H9 (cell line): ENCODE measurements at regions not wholly inside any gene's neighbourhood (a gene's known extent, or its start where the extent isn't known, plus 50 kb on each side); places are given as distances from the start of the nearest gene placed in this dataset.

Experiments used
- DNase-seq: peaks from one replicate; pipeline ENCODE4 v3.0.0-alpha.2; 2017
- H2AFZ ChIP-seq: one replicate; pipeline ENCODE4 v1.6.1; 2013; ENCODE audit warnings: mild to moderate bottlenecking, low read length, control low read depth, moderate library complexity
- H2AK5ac ChIP-seq: 2 replicates; pipeline ENCODE4 v1.6.1; 2013; ENCODE audit warnings: low read length, control low read depth, mixed read lengths; ENCODE audit not compliant: insufficient read length
- H2BK120ac ChIP-seq: one replicate; pipeline ENCODE4 v1.6.1; 2013; ENCODE audit warnings: low read depth, mild to moderate bottlenecking, low read length, control low read depth, inconsistent platforms; ENCODE audit not compliant: poor library complexity, severe bottlenecking
- H2BK12ac ChIP-seq: 2 replicates; pipeline ENCODE4 v1.6.1; 2013; ENCODE audit warnings: low read length, control low read depth, mixed read lengths, low read depth; ENCODE audit not compliant: insufficient read length
- H2BK15ac ChIP-seq: 2 replicates; pipeline ENCODE4 v1.6.1; 2013; ENCODE audit warnings: low read depth, low read length, control low read depth
- H2BK20ac ChIP-seq: one replicate; pipeline ENCODE4 v1.6.1; 2013; ENCODE audit warnings: low read depth, mild to moderate bottlenecking, low read length, control low read depth, inconsistent platforms; ENCODE audit not compliant: poor library complexity, severe bottlenecking
- H2BK5ac ChIP-seq: 2 replicates; pipeline ENCODE4 v1.6.1; 2013; ENCODE audit warnings: low read length, control low read depth, mixed read lengths; ENCODE audit not compliant: insufficient read length
- H3K14ac ChIP-seq: 2 replicates; pipeline ENCODE4 v1.6.1; 2013; ENCODE audit warnings: low read length, control low read depth; ENCODE audit not compliant: insufficient read depth
- H3K18ac ChIP-seq: 2 replicates; pipeline ENCODE4 v1.6.1; 2013; ENCODE audit warnings: low read depth, mild to moderate bottlenecking, mixed read lengths, low read length, control low read depth; ENCODE audit not compliant: insufficient read length
- H3K23ac ChIP-seq: 2 replicates; pipeline ENCODE4 v1.6.1; 2013; ENCODE audit warnings: low read length, control low read depth, mixed read lengths, low read depth; ENCODE audit not compliant: insufficient read length
- H3K23me2 ChIP-seq: 2 replicates; pipeline ENCODE4 v1.6.1; 2013; ENCODE audit warnings: low read depth, mild to moderate bottlenecking, mixed read lengths, low read length, control low read depth; ENCODE audit not compliant: insufficient read length, poor library complexity, severe bottlenecking
- H3K27ac ChIP-seq: 2 replicates; pipeline ENCODE4 v1.5.1; 2013; ENCODE audit warnings: low read length, control low read depth, mixed read lengths, low read depth; ENCODE audit not compliant: insufficient read length
- H3K27me3 ChIP-seq: 2 replicates; pipeline ENCODE4 v1.6.1; 2013; ENCODE audit warnings: low read length, control low read depth, inconsistent platforms; ENCODE audit not compliant: insufficient read depth
- H3K4ac ChIP-seq: 2 replicates; pipeline ENCODE4 v1.6.1; 2013; ENCODE audit warnings: low read depth, mild to moderate bottlenecking, control low read depth, inconsistent platforms, low read length, moderate library complexity
- H3K4me1 ChIP-seq: 2 replicates; pipeline ENCODE4 v1.6.1; 2013; ENCODE audit warnings: low read length, control low read depth, inconsistent platforms; ENCODE audit not compliant: insufficient read depth
- H3K4me2 ChIP-seq: 2 replicates; pipeline ENCODE4 v1.6.1; 2013; ENCODE audit warnings: low read length, control low read depth, mixed read lengths; ENCODE audit not compliant: insufficient read length, insufficient read depth
- H3K56ac ChIP-seq: 2 replicates; pipeline ENCODE4 v1.6.1; 2013; ENCODE audit warnings: low read depth, mild to moderate bottlenecking, mixed read lengths, low read length, control low read depth; ENCODE audit not compliant: insufficient read length
- H3K79me1 ChIP-seq: 2 replicates; pipeline ENCODE4 v1.6.1; 2013; ENCODE audit warnings: low read depth, mild to moderate bottlenecking, moderate library complexity, low read length, control low read depth, inconsistent platforms; ENCODE audit not compliant: insufficient read depth, poor library complexity, severe bottlenecking
- H3K79me2 ChIP-seq: 2 replicates; pipeline ENCODE4 v1.6.1; 2013; ENCODE audit warnings: low read length, control low read depth, inconsistent platforms; ENCODE audit not compliant: insufficient read depth
- H3K9ac ChIP-seq: 2 replicates; pipeline ENCODE4 v1.6.1; 2013; ENCODE audit warnings: low read length, control low read depth, mixed read lengths; ENCODE audit not compliant: insufficient read length; ENCODE audit errors: extremely low read depth
- H3K9me3 ChIP-seq: one replicate; pipeline ENCODE4 v1.6.1; 2013; ENCODE audit warnings: low read depth, low read length, inconsistent platforms; ENCODE audit not compliant: control insufficient read depth
- H3T11ph ChIP-seq: one replicate; pipeline ENCODE4 v1.6.1; 2013; ENCODE audit warnings: mild to moderate bottlenecking, low read length, control low read depth, inconsistent platforms
- H4K20me1 ChIP-seq: one replicate; pipeline ENCODE4 v1.6.1; 2013; ENCODE audit not compliant: control insufficient read depth, insufficient read length, insufficient read depth
- H4K5ac ChIP-seq: 2 replicates; pipeline ENCODE4 v1.6.1; 2013; ENCODE audit warnings: low read depth, mild to moderate bottlenecking, mixed read lengths, low read length, control low read depth; ENCODE audit not compliant: insufficient read length
- H4K8ac ChIP-seq: replicated peaks from 2 replicates; pipeline ENCODE4 v1.6.1; 2013; ENCODE audit warnings: low read length, control low read depth, mixed read lengths, low read depth; ENCODE audit not compliant: insufficient read length
- H4K91ac ChIP-seq: 2 replicates; pipeline ENCODE4 v1.6.1; 2013; ENCODE audit warnings: low read depth, mild to moderate bottlenecking, moderate library complexity, mixed read lengths, low read length, control low read depth; ENCODE audit not compliant: insufficient read length
- H3K27ac Mint-ChIP-seq, 3 experiments: 2 replicates in 2 of 3; 3 replicates in 1 of 3; pipeline ENCODE4 v1.8.0; 2020 to 2021; ENCODE audit warnings: mixed read lengths in 3 of 3, mild to moderate bottlenecking in 1 of 3, moderate library complexity in 1 of 3
- H3K27me3 Mint-ChIP-seq: 2 replicates; pipeline ENCODE4 v1.8.0; 2021; ENCODE audit warnings: low read depth, mild to moderate bottlenecking, moderate library complexity, mixed read lengths
- H3K36me3 Mint-ChIP-seq, 3 experiments: 2 replicates in 2 of 3; 3 replicates in 1 of 3; pipeline ENCODE4 v1.8.0; 2020 to 2021; ENCODE audit warnings: low read depth in 3 of 3, mixed read lengths in 3 of 3; ENCODE audit not compliant: insufficient read depth in 1 of 3
- H3K4me1 Mint-ChIP-seq, 2 experiments: 2 replicates each; pipeline ENCODE4 v1.8.0; 2020; ENCODE audit warnings: mixed read lengths in 2 of 2
- H3K4me3 Mint-ChIP-seq, 2 experiments: 2 replicates in 1 of 2; 3 replicates in 1 of 2; pipeline ENCODE4 v1.8.0; 2020 to 2021; ENCODE audit warnings: mild to moderate bottlenecking in 2 of 2, mixed read lengths in 2 of 2, moderate library complexity in 1 of 2
- H3K9me3 Mint-ChIP-seq, 2 experiments: 2 replicates in 1 of 2; 3 replicates in 1 of 2; pipeline ENCODE4 v1.8.0; 2020; ENCODE audit warnings: mild to moderate bottlenecking in 2 of 2, mixed read lengths in 2 of 2, moderate library complexity in 1 of 2
- WGBS: extraction: QIAGEN DNeasy Blood & Tissue Kit; methylation state at CpG from one replicate; pipeline ENCODE4 v1.1.7; 2013; ENCODE audit warnings: missing lambda C conversion rate, low lambda C conversion rate, mixed read lengths; ENCODE audit not compliant: insufficient read length; ENCODE audit errors: extremely low coverage; 5-methylcytosine and 5-hydroxymethylcytosine counted together
- TF ChIP-seq, protein P1 (sequence below): fragments of 200-600 bp; sonication (generic); conservative IDR thresholded peaks from 3 replicates; pipeline ENCODE4 v1.8.0; 2021; ENCODE audit warnings: antibody characterized with exemption, mild to moderate bottlenecking

DNA sequence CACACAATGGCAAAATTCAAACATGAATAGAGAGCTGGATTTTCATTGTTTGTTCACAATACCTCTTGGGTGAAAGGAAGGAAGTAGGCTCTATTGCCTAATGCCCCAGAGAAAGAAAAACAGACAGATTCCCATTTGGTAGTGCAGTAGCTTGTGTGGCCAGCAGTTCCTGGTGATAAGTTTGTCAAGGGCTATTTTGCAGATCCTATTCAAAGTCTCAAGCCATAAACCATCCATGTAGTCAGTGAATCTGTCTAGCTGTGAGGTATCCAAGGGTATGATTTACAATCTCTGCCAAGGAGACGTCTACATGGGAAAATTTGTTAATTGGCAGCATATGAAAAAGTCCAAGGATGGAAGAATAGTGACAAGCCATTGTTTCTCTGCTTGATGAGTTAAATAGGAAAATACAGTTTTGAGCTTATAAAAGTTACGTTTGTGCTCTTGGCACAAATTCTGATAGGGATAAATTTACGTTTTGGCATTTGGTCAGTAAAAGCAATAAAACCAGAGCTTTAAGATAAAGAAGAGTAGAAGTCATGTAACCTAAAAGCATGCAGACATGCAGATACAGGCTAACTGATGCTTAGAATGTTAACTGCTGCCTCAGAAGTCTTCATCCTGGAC, 269.1 kb downstream of the GATA3 start:
- no peaks in the 10 kb centered on the region for H3K79me2 ChIP-seq
- H2AFZ ChIP-seq: no peak overlapping the region
- no peaks in the 10 kb centered on the region for H3K9me3 ChIP-seq
- TF ChIP-seq, protein P1, sequence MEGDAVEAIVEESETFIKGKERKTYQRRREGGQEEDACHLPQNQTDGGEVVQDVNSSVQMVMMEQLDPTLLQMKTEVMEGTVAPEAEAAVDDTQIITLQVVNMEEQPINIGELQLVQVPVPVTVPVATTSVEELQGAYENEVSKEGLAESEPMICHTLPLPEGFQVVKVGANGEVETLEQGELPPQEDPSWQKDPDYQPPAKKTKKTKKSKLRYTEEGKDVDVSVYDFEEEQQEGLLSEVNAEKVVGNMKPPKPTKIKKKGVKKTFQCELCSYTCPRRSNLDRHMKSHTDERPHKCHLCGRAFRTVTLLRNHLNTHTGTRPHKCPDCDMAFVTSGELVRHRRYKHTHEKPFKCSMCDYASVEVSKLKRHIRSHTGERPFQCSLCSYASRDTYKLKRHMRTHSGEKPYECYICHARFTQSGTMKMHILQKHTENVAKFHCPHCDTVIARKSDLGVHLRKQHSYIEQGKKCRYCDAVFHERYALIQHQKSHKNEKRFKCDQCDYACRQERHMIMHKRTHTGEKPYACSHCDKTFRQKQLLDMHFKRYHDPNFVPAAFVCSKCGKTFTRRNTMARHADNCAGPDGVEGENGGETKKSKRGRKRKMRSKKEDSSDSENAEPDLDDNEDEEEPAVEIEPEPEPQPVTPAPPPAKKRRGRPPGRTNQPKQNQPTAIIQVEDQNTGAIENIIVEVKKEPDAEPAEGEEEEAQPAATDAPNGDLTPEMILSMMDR: no peak
- no peak overlapping the region for H4K91ac ChIP-seq
- H3K18ac ChIP-seq: no peak overlapping the region
- H2BK15ac ChIP-seq: no peak overlapping the region
- no peak overlapping the region for H2BK5ac ChIP-seq
- no peak overlapping the region for H3T11ph ChIP-seq
- no peak overlapping the region for H3K4me2 ChIP-seq
- H3K4ac ChIP-seq: no peak overlapping the region
- Mint-ChIP-seq H3K27me3 (peaks cover 4% of the 10 kb centered on the region), H3K9me3 (no peaks in the 10 kb centered on the region), H3K4me3 (no peak overlapping the region), H3K4me1 (peaks cover 4 to 5% of the 10 kb centered on the region in 2 experiments; a peak in 1 of 4 replicates), H3K27ac (no peak overlapping the region), H3K36me3 (no peaks in the 10 kb centered on the region)
- H3K9ac ChIP-seq: no peak overlapping the region
- peaks cover 2% of the 10 kb centered on the region for H3K23me2 ChIP-seq
- H2BK12ac ChIP-seq: no peak overlapping the region
- no peak overlapping the region for H2BK120ac ChIP-seq
- H4K8ac ChIP-seq: no peak overlapping the region
- no peak for DNase-seq
- H3K27me3 ChIP-seq: no peaks in the 10 kb centered on the region
- no peak overlapping the region for H4K5ac ChIP-seq
- H3K4me1 ChIP-seq: no peaks in the 10 kb centered on the region
- H3K56ac ChIP-seq: no peak overlapping the region
- H2AK5ac ChIP-seq: no peak overlapping the region
- no peaks in the 10 kb centered on the region for H3K79me1 ChIP-seq
- no peak overlapping the region for H3K27ac ChIP-seq
- H4K20me1 ChIP-seq: no peaks in the 10 kb centered on the region
- no peak overlapping the region for H3K23ac ChIP-seq
- WGBS: no CpG with 5 or more reads among the region's 3 CpGs
- H2BK20ac ChIP-seq: no peak overlapping the region
- H3K14ac ChIP-seq: no peak overlapping the region
